ENCODE measurements at regions not wholly inside any gene's neighbourhood (a gene's known extent, or its start where the extent isn't known, plus 50 kb on each side); places are given as distances from the start of the nearest gene placed in this dataset.
A peak's percentile ranks its signal among the peaks of the same experiment; 100 is the strongest.

DNA sequence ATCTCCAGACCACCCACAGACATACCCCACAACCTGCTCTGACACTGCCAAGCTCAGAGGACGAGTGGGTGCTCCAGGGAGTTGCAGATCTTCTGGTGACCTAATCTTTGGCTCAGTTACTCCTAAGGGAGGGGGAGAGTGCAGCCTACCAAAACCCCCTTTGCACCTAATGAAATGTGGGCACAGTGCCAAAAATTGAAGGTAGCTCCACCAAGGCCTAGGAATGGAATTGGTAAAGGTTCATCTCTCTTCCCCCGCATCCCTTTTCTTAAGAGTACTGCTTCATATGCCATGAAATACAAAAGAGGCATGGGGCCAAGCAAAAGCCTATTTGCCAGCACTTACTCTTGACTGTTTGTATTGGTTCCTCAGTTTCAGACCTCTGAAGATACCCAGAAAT is 491.0 kb downstream of the NAF1 start:
- H3K4me3 ChIP-seq (ENCODE audit: low read length), result no peak overlapping the region
- DNase-seq (ENCODE audit: low read depth), result no peak
- TF ChIP-seq, protein P1, sequence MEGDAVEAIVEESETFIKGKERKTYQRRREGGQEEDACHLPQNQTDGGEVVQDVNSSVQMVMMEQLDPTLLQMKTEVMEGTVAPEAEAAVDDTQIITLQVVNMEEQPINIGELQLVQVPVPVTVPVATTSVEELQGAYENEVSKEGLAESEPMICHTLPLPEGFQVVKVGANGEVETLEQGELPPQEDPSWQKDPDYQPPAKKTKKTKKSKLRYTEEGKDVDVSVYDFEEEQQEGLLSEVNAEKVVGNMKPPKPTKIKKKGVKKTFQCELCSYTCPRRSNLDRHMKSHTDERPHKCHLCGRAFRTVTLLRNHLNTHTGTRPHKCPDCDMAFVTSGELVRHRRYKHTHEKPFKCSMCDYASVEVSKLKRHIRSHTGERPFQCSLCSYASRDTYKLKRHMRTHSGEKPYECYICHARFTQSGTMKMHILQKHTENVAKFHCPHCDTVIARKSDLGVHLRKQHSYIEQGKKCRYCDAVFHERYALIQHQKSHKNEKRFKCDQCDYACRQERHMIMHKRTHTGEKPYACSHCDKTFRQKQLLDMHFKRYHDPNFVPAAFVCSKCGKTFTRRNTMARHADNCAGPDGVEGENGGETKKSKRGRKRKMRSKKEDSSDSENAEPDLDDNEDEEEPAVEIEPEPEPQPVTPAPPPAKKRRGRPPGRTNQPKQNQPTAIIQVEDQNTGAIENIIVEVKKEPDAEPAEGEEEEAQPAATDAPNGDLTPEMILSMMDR (conservative IDR thresholded peaks at IDR 0.05; ENCODE audit: low read length), result no peak

DNA sequence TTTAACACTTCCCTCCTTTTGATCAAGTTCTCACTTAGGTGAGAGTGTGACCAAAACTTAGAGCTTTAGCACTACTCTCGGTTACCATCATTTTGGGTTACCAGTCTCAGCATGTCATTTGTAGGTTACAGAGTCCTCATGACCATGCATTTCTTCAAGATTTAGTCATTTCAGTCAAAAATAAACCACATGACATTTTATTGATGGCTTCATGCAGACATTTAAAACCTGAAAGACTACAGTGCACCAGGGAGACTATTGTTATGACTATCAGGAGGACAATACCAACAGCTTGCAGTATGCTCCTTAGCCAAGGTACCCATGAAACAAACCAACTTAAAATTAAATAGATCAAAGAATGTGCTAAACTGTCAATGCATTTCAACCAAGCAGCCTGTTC is 498.1 kb upstream of the FSTL5 start:
- no peak overlapping the region for H3K4me3 ChIP-seq (ENCODE audit: low read length)
- DNase-seq (ENCODE audit: low read depth), result no peak
- TF ChIP-seq, protein P1 (conservative IDR thresholded peaks at IDR 0.05; ENCODE audit: low read length), result no peak

DNA sequence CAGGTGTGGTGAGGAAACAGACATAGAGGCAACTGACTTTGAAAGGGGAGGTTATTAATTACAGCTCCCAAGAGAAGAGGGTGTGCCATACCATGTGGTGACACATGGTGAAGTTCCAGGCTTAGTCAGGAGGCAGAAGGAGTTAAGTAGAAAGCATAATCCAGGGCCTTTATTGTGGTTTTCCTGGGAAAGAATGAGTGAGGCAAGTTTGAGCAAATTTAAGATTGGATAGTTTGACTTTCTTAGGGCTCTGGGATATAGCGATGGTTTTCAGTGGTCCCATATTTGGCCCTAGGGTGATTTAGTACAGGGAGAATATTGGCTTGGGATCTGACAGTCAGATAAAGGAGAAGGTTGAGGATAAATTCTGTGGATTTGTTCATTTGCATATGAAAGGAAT is 495.9 kb upstream of the FSTL5 start:
- no peak for DNase-seq (ENCODE audit: low read depth)
- TF ChIP-seq, protein P1 (conservative IDR thresholded peaks at IDR 0.05; ENCODE audit: low read length), result no peak
- H3K4me3 ChIP-seq (ENCODE audit: low read length), result no peak overlapping the region

DNA sequence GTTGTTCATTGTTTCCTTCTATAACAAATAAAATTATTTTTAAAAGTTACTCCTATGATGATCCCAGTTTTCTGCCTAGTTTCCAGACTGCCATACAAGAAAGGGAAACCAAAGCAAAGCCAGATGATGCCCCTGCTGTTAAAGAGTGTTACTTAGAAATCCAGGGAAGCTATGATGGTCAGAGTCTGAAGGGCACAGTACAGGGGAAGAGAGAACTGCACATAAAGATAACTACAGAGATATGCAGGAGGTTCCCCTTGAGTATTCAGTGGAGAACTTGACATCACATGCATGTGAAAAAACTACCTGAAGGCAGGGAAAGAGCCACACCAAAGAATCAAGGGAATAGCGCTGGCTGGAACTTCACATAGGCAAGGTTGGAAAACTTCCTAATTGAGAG is 494.2 kb upstream of the FSTL5 start:
- TF ChIP-seq, protein P1 (conservative IDR thresholded peaks at IDR 0.05; ENCODE audit: low read length), result no peak
- no peak overlapping the region for H3K4me3 ChIP-seq (ENCODE audit: low read length)
- no peak for DNase-seq (ENCODE audit: low read depth)

DNA sequence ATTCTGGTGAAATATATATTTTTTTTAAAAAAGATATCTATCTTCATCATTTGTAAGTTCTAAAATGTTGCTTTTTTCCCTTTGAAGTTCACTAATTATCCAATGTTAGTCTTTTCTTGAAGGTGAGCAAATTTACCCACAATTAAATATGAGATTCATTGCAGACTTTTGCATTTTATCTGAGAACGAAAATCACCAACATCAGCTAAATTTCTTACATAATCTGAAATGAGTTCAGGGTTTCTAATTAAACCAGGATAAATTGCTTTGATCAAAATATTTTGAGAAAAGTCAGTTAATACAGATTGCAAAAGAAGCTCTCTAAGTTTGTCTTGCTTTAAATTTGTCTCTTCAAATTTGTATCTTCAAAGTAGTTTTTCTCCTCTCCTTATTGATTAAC is 486.4 kb upstream of the FSTL5 start:
- DNase-seq (ENCODE audit: low read depth), result no peak
- no peak overlapping the region for H3K4me3 ChIP-seq (ENCODE audit: low read length)
- TF ChIP-seq, protein P1 (conservative IDR thresholded peaks at IDR 0.05; ENCODE audit: low read length), result no peak

DNA sequence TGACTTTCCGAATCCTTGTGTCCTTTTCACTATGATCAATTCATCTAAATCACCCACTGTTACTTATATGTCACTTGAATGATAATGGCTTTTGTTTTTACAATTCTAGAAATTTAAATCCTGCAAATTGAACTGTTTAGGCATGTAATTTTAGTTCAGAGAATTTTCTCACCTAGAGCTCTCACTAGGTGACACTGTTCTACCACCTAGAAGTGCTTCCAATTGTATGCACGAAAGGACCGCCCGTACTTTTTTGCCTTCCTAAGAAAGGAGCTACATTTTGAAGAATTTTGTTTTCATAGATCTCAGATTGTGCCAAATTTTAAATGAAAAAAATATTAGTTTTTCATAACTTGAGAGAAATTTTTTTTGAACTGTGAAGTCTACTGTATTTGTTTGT is 481.6 kb upstream of the FSTL5 start:
- TF ChIP-seq, protein P1 (conservative IDR thresholded peaks at IDR 0.05; ENCODE audit: low read length), result no peak
- no peak for DNase-seq (ENCODE audit: low read depth)
- no peak overlapping the region for H3K4me3 ChIP-seq (ENCODE audit: low read length)

DNA sequence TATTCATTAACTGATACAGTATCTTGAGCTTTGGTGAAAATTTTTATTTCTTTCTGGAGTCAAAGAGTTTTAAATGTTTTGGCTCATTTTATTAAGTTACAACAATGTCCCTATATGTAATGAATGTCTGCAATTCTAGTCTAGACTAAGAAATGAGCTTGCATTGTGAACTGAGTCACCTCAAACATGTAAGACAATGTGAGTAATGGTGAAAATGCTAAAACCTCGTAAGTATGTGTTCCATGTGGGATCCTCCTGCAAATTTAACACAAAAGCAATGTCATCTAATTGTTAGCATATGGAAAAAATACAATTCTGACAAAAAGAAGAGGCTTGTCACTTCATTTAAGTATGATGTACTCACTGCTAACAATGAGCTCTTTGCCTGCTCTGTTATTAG is 480.5 kb upstream of the FSTL5 start:
- TF ChIP-seq, protein P1 (conservative IDR thresholded peaks at IDR 0.05; ENCODE audit: low read length), result no peak
- DNase-seq (ENCODE audit: low read depth), result peak; percentile 66
- H3K4me3 ChIP-seq (ENCODE audit: low read length), result no peak overlapping the region
